ENCODE measurements at regions not wholly inside any gene's neighbourhood (a gene's known extent, or its start where the extent isn't known, plus 50 kb on each side); places are given as distances from the start of the nearest gene placed in this dataset.

DNA sequence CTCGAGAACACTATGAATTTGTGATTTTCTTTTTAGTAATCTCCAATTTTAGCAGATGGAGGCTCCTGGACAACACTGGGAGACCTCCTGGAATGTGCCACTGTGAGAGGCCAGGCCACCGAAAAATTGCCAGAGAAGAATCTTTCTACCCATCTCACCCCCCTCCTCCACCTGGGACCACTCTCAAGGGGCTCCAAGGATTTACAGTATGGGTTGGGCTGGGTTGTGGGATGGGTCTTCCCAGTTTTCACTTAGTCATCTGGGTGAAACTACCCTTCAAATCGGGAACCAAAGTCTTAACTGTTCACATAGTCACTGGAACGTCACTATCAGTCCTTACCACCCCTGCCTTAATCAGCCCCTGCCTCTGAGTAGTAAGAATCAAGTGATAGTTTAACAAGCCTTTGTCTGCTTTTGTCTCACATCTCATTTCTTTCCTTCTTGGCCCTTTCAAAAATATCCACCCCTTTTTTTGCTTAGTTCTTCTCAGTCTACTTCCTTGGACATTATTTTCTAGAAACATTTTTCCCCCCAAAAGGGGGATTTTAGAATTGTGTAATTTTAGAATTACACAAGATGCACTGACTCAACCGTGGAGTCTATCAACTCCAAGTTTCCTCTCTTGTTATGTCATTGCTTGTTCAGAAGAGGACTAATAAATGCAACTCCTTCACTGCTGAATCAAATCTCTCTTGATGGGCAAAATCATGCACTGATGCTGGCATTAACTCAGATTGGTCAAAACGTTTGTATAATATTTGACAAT, 148.2 kb upstream of the MOCS1 start:
- no peak for DNase-seq (ENCODE audit: low read depth)

DNA sequence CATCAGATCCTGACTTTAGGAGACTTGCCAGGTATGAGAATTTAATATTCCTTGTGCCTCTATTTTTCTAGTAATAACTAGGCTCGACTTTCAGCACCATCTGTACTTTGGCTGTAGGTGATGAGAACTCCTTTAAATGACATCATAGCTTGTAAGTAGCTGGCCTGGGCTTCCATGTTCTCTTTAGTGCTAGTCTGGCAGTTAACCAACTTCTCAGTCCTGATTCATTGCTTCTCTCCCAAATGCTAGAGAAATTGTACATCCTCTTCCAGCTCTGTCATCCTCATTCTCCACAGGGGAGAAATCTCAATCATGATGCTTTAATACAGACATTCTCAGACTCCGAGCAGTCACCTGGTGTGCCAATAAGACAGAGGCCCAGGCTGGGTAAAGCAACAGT, 143.5 kb upstream of the MOCS1 start:
- DNase-seq (ENCODE audit: low read depth) = no peak

DNA sequence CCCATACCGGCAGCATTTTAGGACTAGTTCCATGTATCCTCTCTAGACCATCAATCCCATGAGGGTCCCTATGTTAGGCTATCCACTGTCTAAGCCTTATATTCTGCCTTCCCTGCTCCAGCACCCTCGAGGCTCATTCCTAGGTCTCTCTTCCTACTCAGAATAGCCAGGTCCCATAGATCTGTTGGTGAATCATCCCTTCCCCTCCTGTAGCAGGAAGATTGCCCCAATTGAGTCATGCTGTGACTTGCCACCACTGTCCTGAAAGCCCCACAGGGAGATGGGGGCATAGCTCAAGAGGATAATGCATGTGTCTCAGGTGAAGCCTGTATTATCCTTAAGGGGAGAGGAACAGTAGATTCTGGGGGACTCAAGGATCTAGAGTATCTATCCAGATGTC, 143.1 kb upstream of the MOCS1 start:
- DNase-seq (ENCODE audit: low read depth) = no peak

DNA sequence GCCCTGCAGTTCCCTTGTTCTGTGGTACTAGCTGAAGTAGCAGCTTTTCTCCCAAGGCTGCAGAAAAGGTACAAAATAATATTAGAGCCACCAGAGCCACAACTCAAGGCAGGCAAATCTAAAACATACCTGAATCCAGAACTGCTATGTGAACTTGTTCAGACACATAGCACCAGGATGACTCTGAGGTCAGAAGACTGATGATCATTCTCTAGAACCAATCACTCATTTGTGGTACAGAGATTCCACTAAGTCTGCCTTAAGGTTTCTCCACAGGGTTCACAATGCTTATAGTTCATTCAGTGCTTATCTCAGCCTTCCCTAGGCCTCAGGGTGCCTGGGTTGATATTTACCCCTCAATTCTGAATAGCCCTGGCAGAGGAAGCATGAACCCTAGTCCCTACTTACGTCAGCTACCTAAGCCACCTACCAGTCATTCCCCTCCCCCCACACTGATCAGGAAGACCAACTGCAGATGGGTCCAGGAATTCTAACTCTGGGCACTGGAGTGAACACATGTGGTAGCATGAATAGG, 140.9 kb upstream of the MOCS1 start:
- no peak for DNase-seq (ENCODE audit: low read depth)

DNA sequence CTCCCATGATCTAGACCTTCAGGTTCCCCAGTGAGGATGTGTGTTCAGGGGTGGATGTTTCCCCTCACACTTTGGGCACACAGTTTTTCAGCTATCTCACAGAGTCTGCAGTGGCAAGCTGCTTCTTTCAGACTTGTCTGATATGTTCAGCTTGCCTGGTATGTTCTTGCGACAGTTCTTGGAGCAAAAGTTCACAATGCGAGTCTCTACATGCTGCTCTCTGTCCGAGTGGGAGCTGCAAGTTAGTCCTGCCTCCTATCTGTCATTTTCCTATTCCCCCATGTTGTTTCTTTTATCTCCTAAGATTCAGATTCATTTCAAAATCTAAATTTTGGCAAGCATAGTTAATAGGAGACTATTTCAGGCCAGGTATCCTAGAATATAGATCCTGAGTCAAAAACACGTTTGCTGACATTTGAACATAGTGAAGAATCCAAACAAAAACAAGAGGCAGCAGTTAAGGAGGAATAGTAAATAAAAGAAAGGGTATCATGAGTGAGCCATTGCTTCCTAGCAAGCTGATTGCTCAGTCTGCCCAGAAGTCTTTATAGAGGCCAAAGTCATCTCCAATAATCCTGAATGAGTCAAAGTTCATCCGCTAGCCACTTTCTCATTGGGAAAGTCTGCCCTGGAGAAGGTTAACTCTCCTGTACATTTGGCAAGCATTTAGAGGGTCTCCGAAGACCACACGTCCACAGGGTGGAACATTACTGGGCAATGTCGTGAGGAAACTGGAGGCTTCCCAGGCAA, 140.2 kb upstream of the MOCS1 start:
- no peak for DNase-seq (ENCODE audit: low read depth)

DNA sequence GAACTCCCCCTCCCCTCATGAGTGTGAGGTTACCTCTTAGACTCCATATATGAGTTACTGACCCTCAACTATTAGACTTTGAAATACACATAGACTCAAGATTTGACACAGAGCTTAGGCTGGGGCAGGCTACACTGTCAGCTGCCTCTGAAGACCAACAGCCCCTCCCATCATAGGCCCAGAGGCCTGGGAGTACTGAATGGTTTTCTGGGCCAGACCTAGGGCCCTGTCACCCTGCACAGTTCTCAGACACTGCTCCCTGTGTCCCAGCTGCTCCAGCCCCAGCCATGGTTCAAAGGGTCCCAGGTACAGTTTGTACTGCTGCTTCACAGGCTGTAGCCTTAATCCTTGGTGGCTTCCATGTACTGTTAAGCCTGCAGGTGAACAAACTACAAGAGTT, 132.1 kb upstream of the MOCS1 start:
- no peak for DNase-seq (ENCODE audit: low read depth)

DNA sequence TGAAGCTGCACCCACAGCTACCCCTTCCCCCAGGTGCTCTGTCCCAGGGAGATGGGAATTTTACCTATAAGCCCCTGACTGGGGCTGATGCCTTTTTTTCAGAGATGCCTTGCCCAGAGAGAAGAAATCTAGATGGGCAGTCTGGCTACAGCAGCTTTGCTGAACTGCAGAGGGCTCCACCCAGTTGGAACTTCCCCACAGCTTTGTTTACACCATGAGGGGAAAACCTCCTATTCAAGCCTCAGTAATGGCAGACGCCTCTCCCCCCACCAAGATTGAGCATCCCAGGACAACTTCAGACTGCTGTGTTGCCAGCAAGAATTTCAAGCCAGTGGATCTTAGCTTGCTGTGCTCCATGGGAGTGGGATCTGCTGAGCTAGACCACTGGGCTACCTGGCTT, 122.6 kb upstream of the MOCS1 start:
- no peak for DNase-seq (ENCODE audit: low read depth)

DNA sequence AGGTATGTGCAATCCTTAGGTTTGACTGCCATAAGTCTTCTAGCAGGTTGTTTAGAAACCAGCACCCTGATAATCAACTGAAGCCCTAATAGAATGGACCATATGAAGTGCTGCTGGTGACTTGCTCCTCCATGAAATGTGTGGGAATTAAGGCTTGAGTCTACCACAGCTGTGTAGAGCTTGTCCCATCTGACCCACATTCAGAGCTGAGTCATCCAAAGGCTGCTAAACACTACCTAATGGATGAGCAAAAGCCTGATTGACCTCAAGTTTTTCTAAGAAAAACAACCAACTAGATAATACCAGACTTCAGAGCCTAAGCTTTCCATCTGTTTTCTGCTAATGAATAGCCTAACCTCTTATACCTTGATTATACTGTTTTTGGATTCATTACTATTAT, 120.3 kb upstream of the MOCS1 start:
- DNase-seq (ENCODE audit: low read depth) = no peak

DNA sequence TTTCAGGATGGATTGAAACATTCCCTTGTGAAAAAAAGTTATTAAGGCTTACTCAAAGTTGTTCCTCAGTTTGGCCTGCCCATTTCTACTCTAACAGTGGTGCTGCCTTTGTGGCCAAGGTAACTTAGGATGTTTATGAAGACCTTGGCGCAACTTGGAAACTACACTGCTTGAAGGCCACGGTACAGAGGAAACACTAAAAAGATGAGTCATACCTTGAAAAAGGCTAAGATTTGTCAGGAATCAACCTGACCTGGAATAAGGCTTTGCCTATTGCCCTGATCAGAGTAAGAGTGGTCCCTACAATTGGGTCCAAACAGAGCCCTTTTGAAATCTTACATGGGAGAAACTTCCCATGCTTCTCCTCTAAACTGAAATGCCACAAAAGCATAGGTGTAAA, 119.9 kb upstream of the MOCS1 start:
- no peak for DNase-seq (ENCODE audit: low read depth)

DNA sequence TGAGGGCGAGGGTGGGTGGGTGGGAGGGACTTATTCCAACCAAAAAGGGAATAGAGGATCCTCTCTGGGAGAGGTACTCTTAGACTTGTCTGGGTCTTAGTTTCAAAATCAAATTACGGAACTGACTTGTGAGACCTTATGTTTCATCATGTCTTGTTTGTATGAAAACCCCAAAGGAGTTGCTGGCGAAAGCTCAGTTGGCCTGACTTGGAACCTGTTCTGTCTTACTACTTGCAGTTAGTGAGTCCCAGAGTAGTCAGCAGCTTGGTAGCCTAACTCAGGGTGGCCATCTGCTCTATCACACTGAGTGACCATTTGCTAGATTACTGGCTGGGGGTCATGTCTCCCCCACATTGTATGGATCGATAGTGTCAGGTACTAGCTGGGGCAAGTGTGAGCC, 114.9 kb upstream of the MOCS1 start:
- no peak for DNase-seq (ENCODE audit: low read depth)

DNA sequence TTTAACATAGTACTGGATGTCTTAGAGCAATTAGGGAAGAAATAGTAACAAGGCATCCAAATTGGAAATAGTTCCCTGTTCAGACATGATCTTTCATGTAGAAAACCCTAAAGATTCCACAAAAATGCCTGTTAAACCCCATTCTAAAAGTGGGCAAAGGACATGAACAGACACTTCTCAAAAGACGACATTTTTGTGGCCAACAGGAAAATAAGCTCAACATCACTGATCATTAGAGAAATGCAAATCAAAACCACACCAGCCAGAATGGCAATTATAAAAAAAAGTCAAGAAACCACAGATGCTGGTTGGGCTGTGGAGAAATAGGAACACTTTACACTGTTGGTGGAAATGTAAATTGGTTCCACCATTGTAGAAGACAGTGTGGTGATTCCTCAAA, 109.9 kb upstream of the MOCS1 start:
- no peak for DNase-seq (ENCODE audit: low read depth)

DNA sequence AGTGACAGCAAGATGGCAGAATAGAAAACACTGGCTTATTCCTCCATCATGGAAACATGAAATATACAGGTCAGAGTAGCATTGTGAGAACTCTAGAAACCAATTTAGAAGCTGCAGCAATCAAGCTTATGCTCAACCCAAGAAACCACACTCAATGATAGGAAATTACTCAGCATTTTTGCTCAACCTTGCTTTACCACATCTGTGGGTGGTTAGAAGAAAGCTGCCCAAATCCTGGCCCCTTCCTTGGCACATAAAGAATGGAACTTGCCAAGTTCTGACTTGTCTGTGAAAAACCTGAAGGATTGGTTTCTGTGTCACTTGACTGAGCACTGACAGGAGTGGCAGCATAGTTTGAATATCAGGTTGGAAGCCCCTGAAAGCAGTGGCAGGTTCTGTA, 108.0 kb upstream of the MOCS1 start:
- no peak for DNase-seq (ENCODE audit: low read depth)

DNA sequence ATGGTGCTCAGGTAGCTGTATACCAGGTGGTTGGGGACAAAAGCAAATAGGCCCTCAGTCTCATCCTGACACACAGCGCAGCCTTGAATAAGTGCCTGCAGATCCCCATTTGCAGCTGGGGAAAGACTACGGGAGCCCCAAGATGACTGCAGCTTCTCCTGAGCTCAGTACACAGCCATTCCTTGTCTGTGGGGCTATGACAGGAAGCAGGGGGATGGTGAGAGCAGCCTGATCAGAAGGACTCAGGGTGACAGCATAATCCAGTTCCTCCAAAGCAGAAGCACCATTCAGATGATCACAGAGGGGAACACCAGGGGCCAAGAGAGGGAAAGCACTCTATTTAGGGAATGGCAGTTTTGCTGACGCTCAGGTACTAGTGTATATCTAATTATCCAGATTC, 104.8 kb upstream of the MOCS1 start:
- DNase-seq (ENCODE audit: low read depth) = no peak

DNA sequence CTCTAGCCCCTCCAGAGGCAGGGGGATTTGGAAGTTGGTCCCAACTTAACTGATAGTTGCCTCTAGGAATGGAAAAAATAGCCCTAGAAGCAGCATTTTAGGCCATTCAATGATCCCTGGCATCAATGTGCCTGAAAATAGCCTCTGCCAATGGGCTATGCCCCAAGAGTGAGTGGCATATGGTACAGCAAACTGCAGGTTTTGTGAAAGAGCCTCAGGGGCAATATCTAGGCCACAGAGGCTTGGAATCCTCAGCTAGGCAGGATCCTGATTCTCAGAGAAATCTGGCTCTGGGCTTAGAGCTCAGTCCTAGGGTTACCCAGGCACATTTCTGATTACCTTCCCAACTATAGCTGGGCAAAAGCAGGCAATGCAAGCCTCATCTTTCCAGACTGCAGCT, 104.4 kb upstream of the MOCS1 start:
- DNase-seq (ENCODE audit: low read depth) = no peak

DNA sequence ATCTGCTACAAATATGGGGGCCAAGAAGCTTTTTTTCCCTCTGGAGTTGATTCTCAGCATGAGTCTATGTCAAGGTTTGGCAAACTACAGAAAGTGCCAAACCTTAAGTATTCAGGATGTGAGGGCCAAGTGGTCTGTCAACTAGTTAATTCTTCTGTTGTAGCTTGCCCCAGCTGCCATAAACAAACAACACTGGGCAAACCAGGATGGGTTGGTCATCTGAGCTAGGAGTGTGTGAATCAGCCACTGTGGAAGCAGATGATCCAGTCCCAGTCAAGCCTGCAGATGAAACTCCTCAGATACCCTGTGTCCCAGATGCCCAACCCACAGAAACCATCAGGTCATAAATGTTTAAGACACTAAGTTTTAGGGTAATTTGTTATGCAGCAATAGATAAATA, 103.0 kb upstream of the MOCS1 start:
- DNase-seq (ENCODE audit: low read depth) = no peak

DNA sequence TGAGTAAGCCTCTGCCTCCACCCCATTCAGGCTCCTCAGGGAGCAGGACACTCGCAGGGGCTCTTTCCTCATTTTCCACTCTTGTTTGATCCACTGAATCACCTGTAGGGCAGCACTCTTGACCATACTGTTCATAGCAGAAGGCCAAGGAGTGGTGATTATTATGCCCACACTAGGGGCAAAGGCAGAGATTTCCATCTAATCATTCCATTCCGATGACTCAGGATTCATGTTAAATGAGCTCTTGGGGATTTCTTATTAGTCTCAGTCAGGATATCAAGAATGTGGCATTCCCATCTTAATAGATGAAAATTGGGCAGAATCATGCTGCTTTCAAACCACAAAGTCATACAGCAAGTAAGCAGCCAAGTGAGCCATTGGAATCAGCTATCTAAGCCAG, 101.9 kb upstream of the MOCS1 start:
- DNase-seq (ENCODE audit: low read depth) = no peak

DNA sequence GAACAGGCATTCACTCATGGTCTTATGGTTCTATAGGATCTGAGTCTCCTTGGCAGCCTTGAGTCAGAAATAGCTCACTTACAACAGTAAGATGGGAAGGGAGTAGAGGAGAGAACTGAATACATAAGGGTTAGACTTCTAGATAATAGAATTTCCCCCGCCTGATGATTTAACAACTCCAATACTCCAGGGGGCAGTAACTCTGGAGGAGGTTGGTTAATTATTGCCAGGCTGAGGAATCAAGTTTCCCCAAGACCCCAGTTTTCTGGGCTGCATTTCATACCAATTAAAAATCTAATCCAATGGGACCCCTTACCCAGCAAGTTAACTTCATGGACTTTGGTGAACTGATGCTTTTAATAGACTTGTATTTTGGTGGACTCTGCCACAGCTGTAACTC, 94.2 kb upstream of the MOCS1 start:
- DNase-seq (ENCODE audit: low read depth) = no peak

DNA sequence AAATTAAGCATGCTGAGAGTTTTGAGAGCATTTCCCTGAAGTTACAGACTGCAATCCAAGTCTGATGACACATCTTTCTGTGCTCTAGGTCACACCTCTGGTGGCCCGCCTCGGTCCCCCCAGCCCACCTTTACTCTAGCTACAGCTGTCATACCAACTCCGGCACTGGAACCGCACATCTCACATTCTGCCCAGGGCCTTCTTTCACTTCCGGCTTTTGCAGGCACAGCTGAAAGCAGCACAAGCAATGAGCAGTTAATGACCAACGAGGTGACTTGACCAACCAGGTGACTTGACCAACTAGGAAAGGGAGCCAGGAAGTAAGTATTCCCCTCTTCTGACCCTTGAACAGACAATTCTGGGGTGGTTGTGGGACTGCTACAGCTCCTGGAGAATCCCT, 88.6 kb upstream of the MOCS1 start:
- DNase-seq (ENCODE audit: low read depth) = no peak

DNA sequence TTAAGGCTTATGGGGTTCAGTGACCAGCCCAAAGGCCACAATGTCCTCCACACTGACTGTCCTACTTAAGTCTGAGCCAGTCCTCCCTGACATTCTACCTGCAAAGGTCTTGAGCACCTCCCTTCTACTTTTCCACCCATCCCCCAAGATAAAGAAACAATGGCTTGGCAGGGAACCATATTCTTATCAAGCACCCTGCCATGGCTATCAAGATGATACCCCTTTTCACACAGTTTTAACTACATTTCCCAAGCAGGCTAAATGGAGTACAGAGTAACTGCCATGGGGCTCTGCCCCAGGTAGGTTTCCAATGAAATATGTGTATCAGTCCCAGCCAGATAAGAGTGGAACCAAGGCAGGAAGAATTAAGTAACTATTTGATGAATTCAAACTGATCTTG, 85.9 kb upstream of the MOCS1 start:
- no peak for DNase-seq (ENCODE audit: low read depth)

DNA sequence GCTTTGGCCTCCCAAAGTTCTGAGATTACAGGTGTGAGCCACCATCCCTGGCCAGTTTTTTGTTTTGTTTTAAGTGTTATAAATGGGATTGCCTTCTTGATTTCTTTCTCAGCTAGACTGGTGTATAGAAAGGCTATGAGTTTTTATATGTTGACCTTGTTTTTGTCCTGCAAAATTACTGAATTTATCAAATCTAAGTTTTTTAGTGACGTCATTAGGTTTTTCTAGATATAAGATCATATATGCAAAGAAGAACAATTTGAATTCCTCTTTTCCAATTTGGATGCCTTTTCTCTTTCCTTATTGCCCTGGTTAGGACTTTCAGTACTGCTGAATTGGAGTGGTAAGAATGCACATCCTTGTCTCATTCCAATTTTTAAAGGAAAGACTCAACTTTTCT, 81.3 kb upstream of the MOCS1 start:
- DNase-seq (ENCODE audit: low read depth) = no peak

DNA sequence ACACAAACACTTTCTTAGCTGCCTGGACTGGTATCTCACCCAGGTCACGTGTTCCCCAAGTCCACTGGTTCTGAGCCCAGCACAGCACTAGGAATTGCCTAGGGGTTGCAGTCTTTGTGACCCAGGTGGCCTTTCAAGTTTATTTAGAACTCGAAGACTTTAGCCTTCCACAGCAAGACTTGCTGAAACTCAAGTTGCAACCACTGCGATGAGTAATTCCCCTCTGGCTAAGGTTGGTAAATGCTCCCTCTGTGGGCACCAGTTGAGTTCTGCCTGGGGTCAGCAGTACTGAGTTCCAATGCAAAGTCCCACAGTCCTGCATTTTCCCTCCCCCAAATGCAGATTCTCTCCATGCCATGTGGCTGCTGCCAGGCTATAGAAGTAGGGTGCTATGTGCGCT, 77.6 kb upstream of the MOCS1 start:
- DNase-seq (ENCODE audit: low read depth) = no peak

DNA sequence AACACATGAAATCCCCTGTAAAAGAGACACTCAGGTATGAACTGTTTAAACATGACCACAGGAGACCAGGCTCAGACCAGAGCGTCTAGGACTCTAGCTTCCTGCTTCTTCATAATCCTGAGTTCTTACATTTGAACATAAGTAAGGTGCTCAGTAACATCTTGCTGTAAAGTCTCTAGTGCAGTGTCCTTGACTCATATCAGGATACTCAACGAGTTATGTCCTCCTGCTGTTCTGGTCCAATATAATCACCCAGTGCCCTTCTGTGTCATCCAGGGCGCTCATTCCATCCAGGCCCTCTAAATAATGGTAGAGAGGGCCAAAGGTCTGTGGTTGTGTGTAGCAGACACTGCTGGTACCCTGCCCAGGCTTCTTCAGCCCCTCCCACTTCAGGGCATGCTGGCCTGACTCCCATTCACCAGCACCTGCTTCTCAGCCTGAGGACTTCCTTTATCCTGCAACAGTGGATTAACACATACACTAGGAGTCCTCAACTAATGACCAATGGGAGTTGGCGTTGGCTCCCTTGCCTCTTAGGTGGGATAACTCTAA, 66.8 kb upstream of the MOCS1 start:
- DNase-seq (ENCODE audit: low read depth) = no peak
